SU-DHL-6 (cell line): ENCODE measurements at regions not wholly inside any gene's neighbourhood (a gene's known extent, or its start where the extent isn't known, plus 50 kb on each side); places are given as distances from the start of the nearest gene placed in this dataset.

ENCODE experiments used
- H2AFZ ChIP-seq: fragments of 200-600 bp; sonication (generic); 2 replicates; pipeline ENCODE4 v1.6.1; 2014; ENCODE audit warnings: low read depth, mild to moderate bottlenecking, moderate library complexity, mixed read lengths, antibody characterized with exemption, low read length; ENCODE audit not compliant: severe bottlenecking
- H3F3A ChIP-seq: fragments of 200-600 bp; shearing (Covaris generic); 2 replicates; pipeline ENCODE4 v1.6.0; 2016; ENCODE audit warnings: antibody characterized with exemption, mild to moderate bottlenecking; ENCODE audit not compliant: insufficient read depth
- H3K27ac ChIP-seq: fragments of 200-600 bp; sonication (generic); 2 replicates; pipeline ENCODE4 v1.5.1; 2016; ENCODE audit warnings: low read depth, mild to moderate bottlenecking, low read length, moderate library complexity, mixed read lengths
- H3K27me3 ChIP-seq: fragments of 200-600 bp; sonication (generic), shearing (Covaris generic); 2 replicates; pipeline ENCODE4 v1.6.0; 2014; ENCODE audit warnings: mild to moderate bottlenecking, low read length
- H3K36me3 ChIP-seq: fragments of 200-600 bp; sonication (generic); 2 replicates; pipeline ENCODE4 v1.6.1; 2014; ENCODE audit warnings: mild to moderate bottlenecking, low read length, mixed read lengths
- H3K4me2 ChIP-seq: fragments of 300-600, 200-600 bp; shearing (Covaris generic), sonication (generic); 2 replicates; pipeline ENCODE4 v1.6.0; 2014; ENCODE audit warnings: low read length, low read depth, mild to moderate bottlenecking; ENCODE audit not compliant: poor library complexity, severe bottlenecking
- H3K4me3 ChIP-seq: fragments of 200-600 bp; sonication (generic); 2 replicates; pipeline ENCODE4 v1.5.1; 2014; ENCODE audit warnings: antibody characterized with exemption, low read length, mild to moderate bottlenecking, mixed read lengths; ENCODE audit not compliant: insufficient read depth, poor library complexity, severe bottlenecking
- H3K79me2 ChIP-seq: fragments of 200-600 bp; sonication (generic); 2 replicates; pipeline ENCODE4 v1.6.1; 2014; ENCODE audit warnings: mild to moderate bottlenecking, low read length, moderate library complexity; ENCODE audit not compliant: insufficient read depth
- H3K9ac ChIP-seq: fragments of 200-600 bp; sonication (generic); 2 replicates; pipeline ENCODE4 v1.7.0; 2014; ENCODE audit warnings: mild to moderate bottlenecking, low read length
- H3K9me2 ChIP-seq: fragments of 200-600 bp; sonication (generic); replicated peaks from 2 replicates; pipeline ENCODE4 v1.6.1; 2014; ENCODE audit warnings: low read length; ENCODE audit not compliant: insufficient read depth
- H3K9me3 ChIP-seq: fragments of 200-600 bp; sonication (generic); 2 replicates; pipeline ENCODE4 v1.6.1; 2014; ENCODE audit warnings: low read length, mixed read lengths; ENCODE audit not compliant: insufficient read depth
- H4K20me1 ChIP-seq: fragments of 200-600 bp; sonication (generic); 2 replicates; pipeline ENCODE4 v1.6.1; 2014; ENCODE audit warnings: low read depth, mild to moderate bottlenecking, antibody characterized with exemption, low read length, moderate library complexity, mixed read lengths
- EZH2phosphoT487 ChIP-seq: fragments of 200-600 bp; sonication (generic), shearing (Covaris generic); conservative IDR thresholded peaks from 2 replicates; pipeline ENCODE4 v1.6.1; 2018; ENCODE audit warnings: mild to moderate bottlenecking, antibody characterized with exemption, low read length, moderate library complexity, mixed read lengths
- TF ChIP-seq, protein P1 (sequence below): fragments of 200-600 bp; sonication (generic); IDR thresholded peaks from one replicate; pipeline ENCODE4 v1.5.1; 2017; ENCODE audit warnings: antibody characterized with exemption, mild to moderate bottlenecking, low read length, moderate library complexity; ENCODE audit not compliant: insufficient read depth, poor library complexity, severe bottlenecking

DNA sequence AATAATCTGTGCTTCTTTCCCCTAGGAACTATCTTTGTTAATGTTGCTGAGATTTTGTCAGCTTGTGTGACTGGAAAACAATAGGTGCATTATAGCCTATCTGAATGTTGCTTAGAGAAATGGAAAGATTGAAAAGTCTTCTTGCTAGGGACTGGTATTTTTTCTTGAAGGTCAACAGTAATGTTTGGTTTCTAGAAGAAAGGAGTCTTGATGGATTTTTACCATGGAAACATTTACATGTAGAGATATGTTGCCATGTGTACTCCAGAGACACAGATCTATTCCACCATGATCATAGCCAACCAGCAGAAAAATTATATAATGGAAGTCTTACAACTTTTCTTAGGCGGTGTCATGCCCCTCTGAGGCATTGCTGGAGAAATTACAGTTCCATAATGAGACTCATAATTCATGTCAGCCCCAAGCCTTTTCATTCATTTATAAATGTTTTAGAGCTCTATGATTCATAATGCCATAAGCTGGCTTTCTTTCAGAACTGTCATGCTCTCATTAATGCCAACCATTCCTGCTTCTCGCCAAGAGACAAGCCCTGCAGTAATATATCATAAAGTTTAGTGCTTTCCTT lies 175.1 kb upstream of the PTPRZ1 start:
- no peaks in the 10 kb centered on the region for H3K36me3 ChIP-seq
- no peaks in the 10 kb centered on the region for H3F3A ChIP-seq
- H3K9me3 ChIP-seq: no peaks in the 10 kb centered on the region
- no peak overlapping the region for H3K9ac ChIP-seq
- H3K9me2 ChIP-seq: no peaks in the 10 kb centered on the region
- H3K27ac ChIP-seq: no peak overlapping the region
- H3K27me3 ChIP-seq: no peaks in the 10 kb centered on the region
- H3K4me2 ChIP-seq: no peak overlapping the region
- H4K20me1 ChIP-seq: no peaks in the 10 kb centered on the region
- no peak overlapping the region for H3K4me3 ChIP-seq
- H2AFZ ChIP-seq: no peak overlapping the region
- H3K79me2 ChIP-seq: no peaks in the 10 kb centered on the region
- no peak for TF ChIP-seq EZH2phosphoT487
- TF ChIP-seq, protein P1, sequence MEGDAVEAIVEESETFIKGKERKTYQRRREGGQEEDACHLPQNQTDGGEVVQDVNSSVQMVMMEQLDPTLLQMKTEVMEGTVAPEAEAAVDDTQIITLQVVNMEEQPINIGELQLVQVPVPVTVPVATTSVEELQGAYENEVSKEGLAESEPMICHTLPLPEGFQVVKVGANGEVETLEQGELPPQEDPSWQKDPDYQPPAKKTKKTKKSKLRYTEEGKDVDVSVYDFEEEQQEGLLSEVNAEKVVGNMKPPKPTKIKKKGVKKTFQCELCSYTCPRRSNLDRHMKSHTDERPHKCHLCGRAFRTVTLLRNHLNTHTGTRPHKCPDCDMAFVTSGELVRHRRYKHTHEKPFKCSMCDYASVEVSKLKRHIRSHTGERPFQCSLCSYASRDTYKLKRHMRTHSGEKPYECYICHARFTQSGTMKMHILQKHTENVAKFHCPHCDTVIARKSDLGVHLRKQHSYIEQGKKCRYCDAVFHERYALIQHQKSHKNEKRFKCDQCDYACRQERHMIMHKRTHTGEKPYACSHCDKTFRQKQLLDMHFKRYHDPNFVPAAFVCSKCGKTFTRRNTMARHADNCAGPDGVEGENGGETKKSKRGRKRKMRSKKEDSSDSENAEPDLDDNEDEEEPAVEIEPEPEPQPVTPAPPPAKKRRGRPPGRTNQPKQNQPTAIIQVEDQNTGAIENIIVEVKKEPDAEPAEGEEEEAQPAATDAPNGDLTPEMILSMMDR: no peak

GRCh38 chr7:121696954-121697353 lies 176.0 kb upstream of the PTPRZ1 start:
- Histone ChIP-seq H3K36me3 (no peaks in the 10 kb centered on the region), H3K9me2 (no peaks in the 10 kb centered on the region), H3K9ac (no peak overlapping the region), H3K27ac (no peak overlapping the region), H3F3A (no peaks in the 10 kb centered on the region), H3K27me3 (no peaks in the 10 kb centered on the region), H3K79me2 (no peaks in the 10 kb centered on the region), H2AFZ (no peak overlapping the region), H3K9me3 (no peaks in the 10 kb centered on the region), H3K4me2 (no peak overlapping the region), H3K4me3 (no peak overlapping the region), H4K20me1 (no peaks in the 10 kb centered on the region)
- TF ChIP-seq, protein P1: no peak
- no peak for TF ChIP-seq EZH2phosphoT487

- Histone ChIP-seq H3K4me3 (no peak overlapping the region), H3K4me2 (no peak overlapping the region), H3K36me3 (no peaks in the 10 kb centered on the region), H3K9me2 (no peaks in the 10 kb centered on the region), H3K9ac (no peak overlapping the region), H4K20me1 (no peaks in the 10 kb centered on the region), H3F3A (no peaks in the 10 kb centered on the region), H3K79me2 (no peaks in the 10 kb centered on the region), H2AFZ (no peak overlapping the region), H3K27me3 (no peaks in the 10 kb centered on the region), H3K9me3 (no peaks in the 10 kb centered on the region), H3K27ac (no peak overlapping the region)
- TF ChIP-seq, protein P1: no peak
- no peak for TF ChIP-seq EZH2phosphoT487
Observed at GRCh38 chr7:121689749-121690148, 183.2 kb upstream of the PTPRZ1 start.
